Endothelial cell (in vitro differentiated cells): ENCODE measurements at regions not wholly inside any gene's neighbourhood (a gene's known extent, or its start where the extent isn't known, plus 50 kb on each side); places are given as distances from the start of the nearest gene placed in this dataset.
"Not testable (repeated sequence)": the region's sequence is repeated elsewhere in the genome, so short reads cannot be mapped to it uniquely, and the experiment has no call there.

ENCODE experiments used
- DNase-seq: peaks from one replicate; pipeline ENCODE4 v3.0.0; 2021; ENCODE audit warnings: low spot score
- H3K27ac Mint-ChIP-seq: one replicate; pipeline ENCODE4 v1.8.0; 2021; ENCODE audit warnings: mixed read lengths, inconsistent platforms; ENCODE audit not compliant: unreplicated experiment
- H3K27me3 Mint-ChIP-seq: one replicate; pipeline ENCODE4 v1.8.0; 2021; ENCODE audit warnings: mild to moderate bottlenecking, moderate library complexity, mixed read lengths, inconsistent platforms; ENCODE audit not compliant: unreplicated experiment
- H3K36me3 Mint-ChIP-seq: one replicate; pipeline ENCODE4 v1.8.0; 2021; ENCODE audit warnings: mild to moderate bottlenecking, low read depth, mixed read lengths, inconsistent platforms; ENCODE audit not compliant: unreplicated experiment
- H3K4me1 Mint-ChIP-seq: one replicate; pipeline ENCODE4 v1.8.0; 2021; ENCODE audit warnings: mild to moderate bottlenecking, mixed read lengths, inconsistent platforms; ENCODE audit not compliant: unreplicated experiment
- H3K4me3 Mint-ChIP-seq: one replicate; pipeline ENCODE4 v1.8.0; 2021; ENCODE audit warnings: mild to moderate bottlenecking, mixed read lengths, inconsistent platforms; ENCODE audit not compliant: unreplicated experiment
- H3K9me3 Mint-ChIP-seq: one replicate; pipeline ENCODE4 v1.8.0; 2021; ENCODE audit warnings: mixed read lengths, inconsistent platforms; ENCODE audit not compliant: unreplicated experiment
- TF ChIP-seq, protein P1 (sequence below): fragments of 200-600 bp; sonication (generic); IDR thresholded peaks from one replicate; pipeline ENCODE4 v1.5.0; 2021; ENCODE audit warnings: antibody characterized with exemption; ENCODE audit not compliant: unreplicated experiment

DNA sequence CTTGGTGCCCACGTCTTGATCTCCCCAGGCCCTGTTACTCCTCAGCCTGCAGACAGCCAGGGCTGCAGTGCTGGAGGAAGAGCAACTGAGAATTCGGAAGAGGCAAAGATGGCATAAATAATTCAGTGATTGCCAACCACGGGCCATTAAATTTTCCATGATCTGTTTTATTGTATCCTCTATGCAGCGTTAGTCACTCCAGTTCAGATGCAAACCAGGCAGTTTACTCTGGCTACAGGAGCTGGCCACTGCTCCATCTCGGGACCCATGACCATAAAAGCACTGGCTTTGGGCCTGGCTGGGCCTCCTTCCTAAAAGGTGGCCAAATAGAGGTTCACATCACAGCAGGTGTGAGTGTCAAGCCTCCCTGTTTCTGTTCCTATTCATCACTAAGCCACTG is 137.6 kb upstream of the TLE3 start:
- Mint-ChIP-seq H3K9me3 (peaks cover 4% of the 10 kb centered on the region), H3K4me3 (no peak overlapping the region), H3K27ac (no peak overlapping the region), H3K36me3 (no peaks in the 10 kb centered on the region), H3K4me1 (no peaks in the 10 kb centered on the region), H3K27me3 (peaks cover 4% of the 10 kb centered on the region)
- TF ChIP-seq, protein P1, sequence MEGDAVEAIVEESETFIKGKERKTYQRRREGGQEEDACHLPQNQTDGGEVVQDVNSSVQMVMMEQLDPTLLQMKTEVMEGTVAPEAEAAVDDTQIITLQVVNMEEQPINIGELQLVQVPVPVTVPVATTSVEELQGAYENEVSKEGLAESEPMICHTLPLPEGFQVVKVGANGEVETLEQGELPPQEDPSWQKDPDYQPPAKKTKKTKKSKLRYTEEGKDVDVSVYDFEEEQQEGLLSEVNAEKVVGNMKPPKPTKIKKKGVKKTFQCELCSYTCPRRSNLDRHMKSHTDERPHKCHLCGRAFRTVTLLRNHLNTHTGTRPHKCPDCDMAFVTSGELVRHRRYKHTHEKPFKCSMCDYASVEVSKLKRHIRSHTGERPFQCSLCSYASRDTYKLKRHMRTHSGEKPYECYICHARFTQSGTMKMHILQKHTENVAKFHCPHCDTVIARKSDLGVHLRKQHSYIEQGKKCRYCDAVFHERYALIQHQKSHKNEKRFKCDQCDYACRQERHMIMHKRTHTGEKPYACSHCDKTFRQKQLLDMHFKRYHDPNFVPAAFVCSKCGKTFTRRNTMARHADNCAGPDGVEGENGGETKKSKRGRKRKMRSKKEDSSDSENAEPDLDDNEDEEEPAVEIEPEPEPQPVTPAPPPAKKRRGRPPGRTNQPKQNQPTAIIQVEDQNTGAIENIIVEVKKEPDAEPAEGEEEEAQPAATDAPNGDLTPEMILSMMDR, result no peak
- DNase-seq, result no peak

DNA sequence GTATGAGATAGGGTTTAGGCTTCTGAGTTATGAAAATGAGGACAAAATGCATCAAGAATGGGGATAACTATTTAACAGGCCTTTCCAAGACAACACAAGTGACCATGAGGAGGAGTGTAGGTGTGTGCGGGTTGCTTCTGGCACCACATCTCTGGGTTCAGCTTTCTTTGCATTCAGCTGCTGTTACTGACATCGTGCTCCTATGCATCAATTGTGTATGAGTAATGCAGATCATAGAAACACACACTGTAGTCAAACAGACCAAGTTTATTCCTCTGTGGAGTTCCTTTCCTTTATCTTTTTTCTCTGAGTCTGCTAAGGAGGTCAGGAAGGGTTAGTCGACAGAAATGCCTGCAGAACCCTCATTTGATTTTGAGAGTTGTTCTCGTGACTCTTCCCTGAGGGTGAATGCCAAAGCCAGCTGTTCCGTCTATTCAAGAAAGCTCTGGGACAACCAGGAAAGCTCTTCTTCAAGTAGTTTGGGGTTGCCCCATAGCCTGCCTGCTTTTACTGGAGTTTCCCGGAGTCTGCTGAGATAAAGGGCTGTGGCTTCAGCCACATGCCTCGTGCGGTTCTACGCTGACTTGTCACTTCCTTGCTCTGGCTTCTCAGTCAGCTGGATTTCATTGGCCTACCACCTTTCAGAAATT is 136.7 kb upstream of the TLE3 start:
- no peak for DNase-seq
- no peak overlapping the region for H3K4me3 Mint-ChIP-seq
- TF ChIP-seq, protein P1, result no peak
- H3K4me1 Mint-ChIP-seq, result no peaks in the 10 kb centered on the region
- peaks cover 6% of the 10 kb centered on the region for H3K36me3 Mint-ChIP-seq
- H3K27me3 Mint-ChIP-seq, result peaks cover 7% of the 10 kb centered on the region
- no peak overlapping the region for H3K27ac Mint-ChIP-seq
- H3K9me3 Mint-ChIP-seq, result peaks cover 4% of the 10 kb centered on the region

DNA sequence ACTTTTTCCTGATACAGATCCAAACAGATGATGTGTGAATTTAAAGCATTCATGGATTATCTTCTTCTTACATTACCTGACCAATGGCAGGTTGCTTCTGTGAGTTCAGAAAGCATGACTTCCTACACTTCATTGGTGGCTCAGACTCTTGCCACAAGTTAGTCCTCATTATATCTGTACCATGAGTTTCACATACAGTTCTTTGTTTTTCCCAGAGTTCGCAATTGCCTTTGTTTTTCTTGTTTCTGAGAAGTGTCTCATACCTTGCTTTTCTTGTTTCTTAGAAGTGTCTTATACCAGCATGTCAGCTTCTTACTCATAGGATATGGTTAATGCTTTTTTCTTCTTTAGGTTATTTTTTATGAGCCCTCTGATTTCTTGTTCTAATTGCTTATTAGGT is 133.8 kb upstream of the TLE3 start:
- Mint-ChIP-seq H3K36me3 (peaks cover 6% of the 10 kb centered on the region), H3K27ac (no peak overlapping the region), H3K4me1 (no peaks in the 10 kb centered on the region), H3K4me3 (no peak overlapping the region), H3K27me3 (peaks cover 7% of the 10 kb centered on the region), H3K9me3 (peaks cover 4% of the 10 kb centered on the region)
- TF ChIP-seq, protein P1, result no peak
- DNase-seq, result no peak

DNA sequence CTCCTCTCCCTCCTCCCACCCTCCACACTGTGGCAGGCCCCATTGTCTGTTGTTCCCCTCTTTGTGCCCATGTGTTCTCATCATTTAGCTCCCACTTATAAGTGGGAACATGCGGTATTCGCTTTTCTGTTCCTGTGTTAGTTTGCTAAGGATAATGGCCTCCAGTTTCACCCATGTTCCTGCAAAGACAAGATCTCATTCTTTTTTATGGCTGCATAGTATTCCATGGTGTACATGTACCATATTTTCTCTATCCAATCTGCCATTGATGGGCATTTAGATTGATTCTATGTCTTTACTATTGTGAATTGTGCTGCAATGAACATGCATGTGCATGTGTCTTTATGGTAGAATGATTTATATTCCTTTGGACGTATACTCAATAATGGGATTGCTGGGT is 130.2 kb upstream of the TLE3 start:
- not testable (repeated sequence) for H3K36me3 Mint-ChIP-seq, H3K27me3 Mint-ChIP-seq, H3K4me3 Mint-ChIP-seq, H3K4me1 Mint-ChIP-seq, H3K9me3 Mint-ChIP-seq, H3K27ac Mint-ChIP-seq, DNase-seq

DNA sequence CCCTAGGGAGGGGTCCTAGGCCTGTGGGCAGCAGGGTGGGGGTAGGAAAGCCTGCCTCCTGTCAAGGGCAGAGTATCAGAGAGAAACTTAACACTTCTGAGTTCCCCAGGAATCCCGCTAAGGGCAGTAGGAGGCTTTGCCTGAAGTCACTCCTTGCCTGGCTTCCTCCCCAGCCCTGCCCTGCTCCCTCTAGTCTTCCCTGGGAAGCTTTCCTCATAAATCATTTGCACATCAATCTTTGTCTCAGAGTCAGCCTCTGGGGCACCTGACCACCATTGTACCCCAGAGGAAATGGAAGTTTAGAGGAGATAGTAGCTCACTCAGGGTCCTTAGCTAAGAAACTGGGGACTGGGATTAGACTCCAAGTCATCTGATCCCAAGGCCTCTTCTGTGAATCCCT is 129.4 kb upstream of the TLE3 start:
- H3K4me3 Mint-ChIP-seq, result no peak overlapping the region
- H3K27ac Mint-ChIP-seq, result no peak overlapping the region
- TF ChIP-seq, protein P1, result no peak
- peaks cover 6% of the 10 kb centered on the region for H3K36me3 Mint-ChIP-seq
- H3K27me3 Mint-ChIP-seq, result peaks cover 6% of the 10 kb centered on the region
- no peak for DNase-seq
- H3K9me3 Mint-ChIP-seq, result no peaks in the 10 kb centered on the region
- peaks cover 14% of the 10 kb centered on the region for H3K4me1 Mint-ChIP-seq
